GM18508 (cell line): ENCODE measurements at regions not wholly inside any gene's neighbourhood (a gene's known extent, or its start where the extent isn't known, plus 50 kb on each side); places are given as distances from the start of the nearest gene placed in this dataset.
"Not testable (repeated sequence)": the region's sequence is repeated elsewhere in the genome, so short reads cannot be mapped to it uniquely, and the experiment has no call there.

ENCODE experiments used
- ATAC-seq: cut with Tn5 transposase; IDR thresholded peaks from one replicate; pipeline ENCODE4 v1.9.1; 2021; ENCODE audit warnings: moderate number of reproducible peaks; ENCODE audit not compliant: insufficient read depth, unreplicated experiment

DNA sequence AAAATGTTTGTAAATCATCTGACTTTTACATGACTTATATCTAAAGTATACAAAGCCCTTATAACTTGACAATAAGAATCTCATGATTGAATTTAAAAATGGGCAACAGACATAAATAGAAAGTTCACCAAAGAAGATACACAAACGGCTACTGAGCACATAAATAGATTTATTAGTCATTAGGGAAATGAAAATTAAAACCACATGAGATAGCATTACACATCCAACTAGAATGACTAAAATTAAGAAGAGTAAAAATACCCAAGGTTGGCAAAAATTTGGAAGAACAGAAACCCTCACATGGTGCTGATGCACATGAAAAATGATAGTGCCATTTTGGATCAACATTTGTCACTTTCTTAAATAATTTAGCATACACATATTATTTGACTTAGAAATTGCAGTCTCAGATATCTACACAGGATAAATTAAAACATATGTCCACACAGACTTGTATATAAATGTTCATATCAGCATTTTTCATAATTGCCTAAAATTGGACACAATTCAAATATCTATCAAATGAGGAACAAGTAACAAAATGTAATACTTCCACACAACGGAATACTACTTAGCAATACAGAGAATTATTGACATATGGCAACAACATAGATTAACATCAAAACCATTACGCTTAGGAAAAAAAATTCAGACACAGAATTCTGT lies 359.1 kb upstream of the DAB2 start:
- no peak for ATAC-seq

DNA sequence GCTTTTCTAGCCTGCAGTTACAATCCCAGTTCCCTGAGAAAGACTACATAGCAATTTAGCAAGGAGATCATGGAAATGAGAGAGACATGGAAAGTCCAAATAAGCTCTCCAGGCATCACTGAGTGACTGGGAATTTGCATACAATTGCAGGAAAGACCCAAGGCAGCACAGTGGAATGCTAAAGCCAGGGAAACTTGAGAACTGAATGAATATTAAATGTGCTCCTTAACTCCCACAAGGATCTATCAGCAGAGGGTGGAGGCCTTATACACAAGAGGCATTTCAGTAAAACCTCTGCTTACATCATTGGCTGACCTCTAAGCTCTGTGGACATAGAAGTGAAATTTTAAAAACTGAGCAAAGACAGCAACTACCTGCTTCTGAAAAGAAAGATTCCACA lies 355.6 kb upstream of the DAB2 start:
- no peak for ATAC-seq

DNA sequence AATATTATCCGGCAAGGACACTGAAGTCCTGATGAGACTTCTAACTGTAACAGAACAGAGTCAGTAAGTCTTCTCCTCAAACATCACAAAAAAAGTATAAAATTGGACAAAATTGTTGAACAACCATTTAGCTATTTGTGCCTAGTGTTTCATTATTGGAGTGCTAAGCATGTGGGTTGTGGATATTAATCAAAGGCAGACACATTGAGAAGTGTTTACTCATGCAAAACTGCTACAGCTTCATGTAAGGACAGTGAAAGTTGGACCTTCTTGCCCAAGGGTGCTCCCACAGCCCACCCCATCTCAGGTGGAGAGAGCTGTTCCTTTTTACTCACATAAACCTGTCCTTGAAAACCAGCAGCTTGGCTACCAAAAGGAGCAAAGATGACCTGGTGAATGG lies 355.1 kb upstream of the DAB2 start:
- ATAC-seq, result no peak

DNA sequence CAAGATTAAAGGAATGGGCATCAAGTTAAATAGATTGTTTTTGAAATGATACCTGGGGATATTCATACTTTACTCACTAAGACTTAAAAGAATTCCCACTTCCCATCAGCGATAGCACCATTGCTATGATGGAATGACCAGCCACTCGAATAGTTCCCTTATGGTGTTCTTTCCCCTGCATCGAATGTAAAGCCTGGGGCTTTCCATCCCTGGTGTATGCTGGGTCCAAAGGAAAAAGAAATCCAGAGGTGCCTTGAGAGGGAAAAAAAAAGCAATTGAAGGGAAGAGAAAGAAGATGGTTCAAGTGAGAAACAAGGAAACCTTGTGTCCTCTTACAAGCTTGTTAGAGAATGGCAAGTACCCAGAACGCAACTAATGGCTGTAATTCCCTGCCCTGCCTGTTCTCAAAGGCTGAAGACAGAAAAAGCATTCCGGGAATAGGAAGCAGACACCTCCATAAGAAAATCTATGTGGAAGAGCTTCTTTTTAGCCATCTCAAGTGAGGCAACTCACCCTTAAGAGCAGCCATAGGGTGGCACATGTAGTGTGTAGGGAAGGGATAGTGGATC lies 351.1 kb upstream of the DAB2 start:
- no peak for ATAC-seq

DNA sequence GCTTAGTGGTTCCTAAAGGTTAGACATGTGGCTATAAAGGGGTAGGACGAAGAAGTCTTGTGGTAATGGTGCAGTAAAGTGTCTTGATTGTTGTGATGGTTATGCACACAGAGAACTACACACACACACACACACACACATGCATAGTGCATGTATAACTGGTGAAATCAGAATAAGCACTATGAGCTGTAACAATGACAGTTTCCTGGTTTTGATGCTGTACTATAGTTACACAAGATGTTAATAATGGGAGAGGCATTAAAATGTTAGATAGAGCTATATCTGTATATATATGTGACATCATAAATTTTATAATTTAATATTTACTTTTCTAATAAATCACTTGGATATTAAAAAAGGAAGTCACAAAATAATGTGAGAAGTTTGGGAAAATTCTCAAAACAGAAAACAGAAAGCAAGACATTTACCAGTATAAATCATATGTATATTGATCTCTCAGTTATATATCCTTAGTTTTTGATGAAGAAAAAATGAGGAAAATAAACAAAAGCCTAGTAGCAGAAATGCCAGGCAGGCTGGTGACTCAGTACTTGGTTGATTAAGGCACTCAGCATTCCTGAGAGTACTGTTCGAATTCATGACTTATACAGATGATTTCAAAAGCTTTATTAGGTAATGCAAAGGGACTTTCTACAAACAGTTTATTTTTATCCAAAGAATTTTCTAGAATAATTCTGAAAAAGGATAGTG lies 350.5 kb upstream of the DAB2 start:
- no peak for ATAC-seq

DNA sequence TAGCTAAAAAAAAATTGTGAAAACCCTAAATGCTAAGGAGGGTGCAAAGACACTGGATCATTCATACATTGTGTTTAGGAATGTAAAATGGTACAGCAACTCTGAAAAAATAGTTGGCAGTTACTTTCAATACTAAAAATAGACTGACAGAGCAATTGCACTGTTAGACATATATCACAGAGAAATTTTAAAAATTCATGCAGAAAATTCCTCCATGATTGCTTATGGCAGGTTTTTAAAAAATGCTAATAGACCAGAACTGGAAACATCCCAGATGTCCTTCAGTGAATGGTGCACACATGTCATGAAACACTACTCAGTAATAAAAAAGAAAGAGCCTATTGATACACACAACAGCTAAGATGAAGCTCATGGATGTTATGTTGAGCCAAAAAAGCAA lies 349.8 kb upstream of the DAB2 start:
- ATAC-seq, result no peak

DNA sequence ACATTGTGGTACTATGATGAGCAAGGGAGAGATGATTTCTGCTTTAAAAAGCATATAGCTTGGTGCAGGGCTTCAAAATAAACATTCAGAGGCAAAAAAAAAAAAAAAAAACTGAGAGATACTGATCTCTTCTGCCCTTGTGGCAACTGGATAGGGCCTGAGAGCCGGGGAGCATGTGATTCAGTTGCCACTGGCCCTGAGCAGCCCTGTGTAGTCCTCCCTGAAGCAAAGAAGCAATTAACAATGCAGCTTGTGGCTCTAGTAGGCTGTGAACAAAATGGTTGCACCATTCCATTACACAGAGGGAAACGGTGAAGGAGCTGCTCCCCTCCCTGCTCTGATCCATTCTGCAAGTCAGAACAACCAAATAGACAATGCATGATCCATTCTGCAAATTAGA lies 347.5 kb upstream of the DAB2 start:
- no peak for ATAC-seq

DNA sequence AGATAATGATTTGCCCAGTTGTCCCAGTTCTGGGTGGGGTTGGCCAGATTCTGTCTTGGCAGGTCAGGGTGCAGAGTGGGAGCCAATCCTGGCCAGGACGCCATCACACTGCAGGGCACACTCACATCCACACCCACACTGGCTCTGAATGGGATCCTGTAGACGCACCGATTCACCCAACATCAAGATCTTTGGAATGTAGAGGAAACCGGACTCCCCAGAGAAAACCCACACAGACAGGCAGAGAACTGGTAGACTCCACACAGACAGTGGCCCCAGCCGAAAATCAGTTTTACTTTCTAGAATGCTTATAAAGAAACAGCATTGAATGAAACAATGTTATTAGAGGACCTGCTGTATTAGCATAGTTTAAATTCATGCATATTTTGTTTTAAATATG lies 343.1 kb upstream of the DAB2 start:
- ATAC-seq, result no peak

DNA sequence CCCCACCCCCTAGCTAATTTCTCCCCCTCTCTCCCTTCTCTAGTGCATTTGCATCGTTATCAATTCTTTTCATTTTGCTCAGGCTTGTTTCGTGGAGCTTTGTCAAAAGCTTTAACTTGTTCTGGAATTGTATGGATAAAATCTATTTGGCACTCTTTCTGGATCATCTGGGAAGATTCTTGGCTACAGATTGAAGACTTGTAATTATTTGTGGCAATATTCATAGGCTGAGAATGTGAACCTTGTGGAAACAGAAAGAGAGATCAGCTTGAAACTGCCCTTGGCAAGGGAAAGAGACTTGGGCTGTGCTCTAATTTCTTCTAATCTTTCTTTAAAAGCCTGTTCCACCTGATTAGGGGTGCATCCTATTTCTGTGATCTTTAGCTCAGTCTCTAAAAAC lies 340.6 kb upstream of the DAB2 start:
- no peak for ATAC-seq

DNA sequence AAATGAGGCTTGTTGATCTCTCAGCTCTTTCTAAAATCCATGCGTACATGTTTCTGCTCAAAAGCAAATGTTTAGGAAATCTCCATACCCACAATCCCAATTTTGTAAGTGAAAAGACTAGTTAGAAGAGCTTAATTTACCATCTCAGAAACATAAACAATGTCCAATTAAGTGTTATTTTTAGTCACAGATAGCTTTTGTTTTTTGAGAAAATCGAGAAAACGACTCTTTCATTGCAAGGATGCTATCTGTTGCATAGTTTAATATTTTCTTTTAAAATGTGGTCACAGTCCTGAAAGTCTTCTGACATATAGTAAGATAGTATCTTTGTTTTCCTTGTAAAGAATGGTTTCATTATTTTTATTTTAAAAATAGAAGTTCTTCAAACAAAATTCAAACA lies 338.0 kb upstream of the DAB2 start:
- no peak for ATAC-seq

DNA sequence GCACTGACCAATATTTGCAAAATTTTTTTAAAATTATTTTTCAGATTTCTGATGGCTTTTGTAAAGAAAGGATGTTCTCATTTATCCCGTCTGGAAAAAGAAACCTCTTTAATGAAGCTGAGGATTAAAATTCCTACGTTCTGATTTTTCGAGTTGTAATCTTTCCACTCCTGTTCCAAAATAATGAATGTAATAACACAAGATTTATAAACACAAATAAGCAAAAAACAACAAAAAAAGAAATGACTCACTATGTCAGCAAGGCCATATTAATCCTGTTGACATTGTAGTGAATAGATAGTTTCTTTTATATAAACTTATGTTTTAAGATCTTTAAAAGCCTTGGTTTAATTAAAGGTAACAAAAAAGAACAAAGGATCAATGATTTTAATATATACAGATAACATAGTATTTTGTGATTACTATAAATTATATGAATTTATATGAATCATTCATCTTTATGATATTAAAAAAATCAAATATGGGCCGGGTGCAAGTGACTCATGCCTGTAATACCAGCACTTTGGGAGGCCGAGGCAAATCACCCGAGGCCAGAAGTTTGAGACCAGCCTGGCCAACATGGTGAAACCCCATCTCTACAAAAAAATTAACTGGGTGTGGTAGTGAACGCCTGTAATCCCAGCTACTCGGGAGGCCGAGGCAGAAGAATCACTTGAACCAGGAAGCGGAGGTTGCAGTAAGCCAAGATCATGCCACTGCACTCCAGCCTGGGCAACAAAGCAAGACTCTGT lies 336.6 kb upstream of the DAB2 start:
- no peak for ATAC-seq

DNA sequence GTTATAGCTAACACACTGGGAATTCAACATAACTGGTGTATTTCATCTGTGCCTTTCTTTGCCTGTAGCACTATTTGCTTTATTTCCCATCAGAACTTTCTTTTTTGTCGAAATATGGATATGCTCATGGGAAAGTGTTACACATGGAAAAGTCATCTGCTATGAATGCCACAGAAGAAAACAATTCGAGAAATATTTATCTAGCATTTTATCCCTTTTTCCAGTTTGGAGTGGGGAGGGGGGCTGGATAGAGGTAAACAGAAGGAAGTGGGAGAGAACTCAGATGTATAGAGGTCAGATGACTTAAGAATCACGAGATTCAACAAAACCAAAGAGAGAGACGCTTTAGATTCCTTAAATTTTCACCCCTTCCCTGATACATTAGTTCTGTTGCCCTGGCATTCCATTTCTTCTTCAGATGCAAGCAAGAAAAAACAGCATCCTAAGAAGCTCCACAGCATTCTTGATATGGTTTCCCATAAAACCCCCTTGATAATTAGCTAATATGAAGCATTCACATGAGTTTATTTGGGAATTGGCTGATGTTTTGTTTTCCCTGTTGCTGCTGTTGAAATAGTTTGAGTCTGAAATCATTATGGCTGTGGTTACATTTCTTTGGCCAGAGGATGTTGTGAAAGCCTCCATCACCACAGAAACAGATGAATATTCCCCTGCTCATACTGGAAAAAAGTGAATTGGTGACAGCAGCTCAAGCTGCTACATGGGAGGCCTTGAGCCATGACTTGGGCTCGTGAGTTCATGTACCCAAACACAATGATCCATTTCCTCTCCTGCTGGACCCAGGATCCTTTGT lies 335.8 kb upstream of the DAB2 start:
- ATAC-seq, result no peak

DNA sequence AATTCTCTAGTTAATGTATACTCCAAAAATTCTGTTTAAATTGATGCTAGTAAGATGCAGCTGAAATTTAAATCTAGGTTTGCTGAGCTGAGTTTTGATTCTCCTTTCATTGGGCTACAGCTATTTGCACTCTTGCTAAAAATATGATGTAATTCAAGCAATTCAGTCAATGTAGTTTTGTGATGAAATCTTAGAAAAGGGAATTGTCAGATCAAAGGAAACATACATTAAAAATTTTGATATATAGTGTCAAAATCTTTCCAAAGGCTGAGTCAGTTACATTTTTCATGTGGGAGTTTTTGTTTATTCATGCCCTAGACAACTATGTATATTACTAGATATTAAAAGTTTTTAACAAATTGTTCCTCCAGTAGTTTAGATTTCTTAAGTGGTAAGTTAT lies 334.9 kb upstream of the DAB2 start:
- ATAC-seq, result no peak

DNA sequence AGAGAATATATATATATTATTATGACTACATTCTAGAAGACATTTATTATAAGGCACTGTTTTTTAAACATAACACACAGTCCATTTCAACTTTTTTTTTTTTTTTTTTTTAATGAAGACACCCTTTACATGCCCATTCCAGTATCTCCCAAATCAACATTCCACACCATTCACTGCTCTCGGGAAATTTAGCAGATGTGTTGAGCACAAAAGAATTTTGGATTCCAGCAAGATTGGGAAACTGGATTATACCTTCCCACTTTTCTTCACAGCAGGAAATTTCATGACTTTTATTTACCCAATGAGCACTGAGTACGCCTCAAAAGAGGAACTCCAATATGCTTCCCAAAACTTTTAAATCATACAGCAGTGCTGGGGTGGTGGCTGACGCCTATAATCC lies 333.6 kb upstream of the DAB2 start:
- ATAC-seq, result no peak

DNA sequence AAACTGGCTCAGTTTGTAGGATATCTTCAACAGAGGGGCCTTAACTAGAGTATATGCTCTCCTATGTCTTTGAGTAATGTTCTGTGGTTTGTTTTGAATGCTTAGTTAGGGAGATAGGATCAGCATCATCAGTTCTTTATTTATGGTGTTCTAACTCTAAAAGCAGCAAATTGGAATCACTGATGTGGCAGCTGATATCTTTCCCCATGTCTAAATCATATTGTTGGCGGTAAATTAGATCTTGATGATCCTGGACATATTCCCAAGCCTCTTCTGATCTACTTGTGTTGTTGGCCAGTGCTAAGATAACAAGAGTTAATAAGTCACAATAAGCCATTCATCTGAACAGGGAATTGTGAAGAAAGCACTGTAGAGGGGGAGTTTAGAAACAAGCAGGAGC lies 332.4 kb upstream of the DAB2 start:
- no peak for ATAC-seq

DNA sequence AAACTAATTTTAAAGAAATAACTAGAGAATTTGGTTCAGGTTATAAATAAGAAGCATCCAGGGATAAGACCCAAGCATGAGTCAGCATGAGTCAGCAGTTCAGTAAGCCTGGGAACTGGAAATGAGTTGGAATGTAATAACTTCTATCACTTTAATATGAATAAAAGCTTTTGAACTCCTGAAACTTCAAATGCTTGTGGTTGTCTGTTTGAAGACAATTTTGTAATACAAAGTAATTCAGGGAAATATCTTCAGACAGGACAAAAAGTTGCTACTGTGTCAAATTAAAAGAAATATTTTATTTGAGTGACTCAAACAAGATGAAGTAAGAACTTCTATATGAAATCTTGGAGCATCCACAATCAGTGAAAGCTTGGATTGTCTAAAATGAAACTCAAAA lies 331.2 kb upstream of the DAB2 start:
- ATAC-seq, result no peak

DNA sequence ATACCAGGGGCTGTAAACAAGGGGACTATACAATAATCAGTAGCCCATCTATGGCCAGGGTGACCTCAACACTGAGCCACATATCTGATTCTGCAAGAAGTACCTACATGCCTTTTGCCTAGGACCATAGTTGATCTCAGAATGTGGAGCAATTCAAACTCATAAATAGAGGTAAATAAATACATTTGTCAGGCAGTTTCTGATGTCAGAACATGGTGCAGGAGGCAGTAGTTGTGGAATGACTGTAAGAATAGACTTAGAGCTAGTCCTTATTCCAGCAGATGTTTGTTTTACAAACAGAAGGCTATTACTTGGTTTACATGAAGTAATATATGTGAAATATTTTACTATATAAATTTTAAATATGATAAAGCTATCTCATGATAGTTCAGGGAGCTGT lies 330.7 kb upstream of the DAB2 start:
- no peak for ATAC-seq

DNA sequence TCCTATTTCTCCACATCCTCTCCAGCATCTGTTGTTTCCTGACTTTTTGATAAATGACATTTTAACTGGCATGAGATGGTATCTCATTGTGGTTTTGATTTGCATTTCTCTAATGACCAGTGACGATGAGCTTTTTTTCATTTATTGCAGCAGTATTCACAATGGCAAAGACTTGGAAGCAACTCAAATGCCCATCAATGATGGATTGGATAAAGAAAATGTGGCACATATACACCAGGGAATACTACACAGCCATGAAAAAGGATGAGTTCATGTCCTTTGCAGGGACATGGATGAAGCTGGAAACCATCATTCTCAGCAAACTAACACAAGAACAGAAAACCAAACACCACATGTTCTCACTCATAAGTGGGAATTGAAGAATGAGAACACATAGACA lies 329.0 kb upstream of the DAB2 start:
- ATAC-seq, result not testable (repeated sequence)

DNA sequence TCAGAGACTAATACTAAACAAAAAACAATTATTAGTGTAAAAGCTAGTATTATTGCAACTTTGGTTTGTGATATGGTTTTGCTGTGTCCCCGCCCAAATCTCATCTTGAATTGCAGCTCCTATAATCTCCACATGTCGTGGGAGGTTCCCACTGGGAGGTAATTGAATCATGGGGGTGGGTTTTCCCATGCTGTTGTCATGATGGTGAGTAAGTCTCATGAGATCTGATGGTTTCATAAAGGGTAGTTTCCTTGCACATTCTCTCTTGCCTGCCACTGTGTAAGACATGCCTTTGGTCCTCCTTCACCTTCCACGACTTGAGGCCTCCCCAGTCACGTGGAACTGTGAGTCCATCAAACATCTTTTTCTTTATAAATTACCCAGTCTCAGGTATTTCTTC lies 325.9 kb upstream of the DAB2 start:
- ATAC-seq, result no peak

DNA sequence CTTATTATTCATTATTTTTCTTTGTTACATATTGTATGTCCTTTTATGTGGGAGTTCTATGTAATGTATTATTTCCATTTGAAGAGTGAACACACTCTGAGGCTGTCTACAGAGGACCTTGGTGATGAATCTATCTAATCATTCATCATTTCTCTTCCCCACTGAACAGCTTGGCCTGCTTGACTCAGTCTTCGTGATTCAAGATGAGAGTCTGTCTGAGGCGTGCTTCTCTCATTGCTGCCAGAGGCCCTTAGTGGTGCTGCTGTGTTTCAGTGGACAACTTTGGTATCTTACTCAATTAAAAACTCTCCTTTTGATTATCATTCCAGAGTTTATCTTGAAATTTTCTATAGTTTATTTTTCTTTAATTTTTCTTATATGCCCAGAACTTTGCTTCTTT lies 318.1 kb upstream of the DAB2 start:
- ATAC-seq, result no peak

DNA sequence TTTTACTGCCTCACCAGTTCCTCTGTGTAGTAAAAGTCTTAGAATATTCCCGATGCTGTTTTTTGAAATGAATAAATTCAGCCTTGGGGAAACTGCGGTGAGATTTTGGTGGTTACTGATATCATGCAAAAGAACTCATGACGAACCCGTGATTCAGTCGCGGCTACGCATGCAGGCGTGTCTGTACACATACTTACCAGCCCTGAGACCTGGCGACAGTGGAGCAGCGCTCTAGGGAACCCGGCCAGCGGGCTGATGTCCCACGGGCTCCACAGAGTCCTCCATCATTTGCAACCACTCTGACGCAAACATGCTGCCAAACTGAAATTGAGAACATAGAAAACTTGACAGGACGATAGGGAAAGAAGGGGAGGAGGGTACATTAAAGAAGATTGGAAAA lies 315.6 kb upstream of the DAB2 start:
- ATAC-seq, result no peak
